ENCODE measurements at regions not wholly inside any gene's neighbourhood (a gene's known extent, or its start where the extent isn't known, plus 50 kb on each side); places are given as distances from the start of the nearest gene placed in this dataset.
"Not testable (repeated sequence)": the region's sequence is repeated elsewhere in the genome, so short reads cannot be mapped to it uniquely, and the experiment has no call there.

- DNase-seq = no peak
Measured at GRCh38 chr20:51955756-51956155, 153.4 kb upstream of the SALL4 start.

GRCh38 chr20:51953731-51954340 lies 151.5 kb upstream of the SALL4 start:
- DNase-seq = peak; percentile 15

DNA sequence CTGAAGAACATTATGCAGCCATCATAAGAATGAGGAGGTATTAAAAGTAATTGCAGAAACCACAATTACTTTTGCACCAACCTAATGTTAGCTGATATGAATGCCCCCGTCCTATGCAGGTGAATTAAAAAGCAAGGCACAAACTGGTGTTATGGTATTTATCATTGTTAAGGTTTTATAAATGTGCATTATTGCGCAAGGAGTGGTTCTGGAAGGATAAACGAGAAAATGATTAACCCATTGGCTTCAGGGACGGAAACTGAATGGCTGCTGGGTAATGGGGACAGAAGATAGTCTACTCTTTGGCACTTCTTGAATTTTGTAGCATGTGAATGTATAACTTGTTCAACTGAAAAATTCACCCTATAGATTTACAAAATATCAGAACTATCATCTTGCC lies 148.6 kb upstream of the SALL4 start:
- no peak for DNase-seq

DNA sequence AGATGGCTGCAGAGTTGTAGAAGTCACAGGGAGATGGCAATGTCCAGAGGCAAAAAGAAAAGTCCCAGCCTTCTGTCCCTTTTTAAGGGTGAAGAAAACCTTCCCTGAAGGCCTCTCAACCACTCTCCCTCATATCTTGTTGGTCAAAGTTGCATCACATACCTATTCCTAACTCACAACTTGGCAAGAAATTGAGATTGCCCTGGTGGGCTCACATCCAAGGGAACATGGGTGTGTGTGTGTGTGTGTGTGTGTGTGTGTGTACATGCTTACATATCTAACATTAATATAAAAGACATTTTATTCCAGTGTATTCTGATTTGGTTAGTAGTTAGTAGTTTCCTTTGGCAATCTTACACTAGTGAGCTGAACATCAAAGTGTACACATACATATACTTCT lies 144.3 kb upstream of the SALL4 start:
- DNase-seq = no peak

DNA sequence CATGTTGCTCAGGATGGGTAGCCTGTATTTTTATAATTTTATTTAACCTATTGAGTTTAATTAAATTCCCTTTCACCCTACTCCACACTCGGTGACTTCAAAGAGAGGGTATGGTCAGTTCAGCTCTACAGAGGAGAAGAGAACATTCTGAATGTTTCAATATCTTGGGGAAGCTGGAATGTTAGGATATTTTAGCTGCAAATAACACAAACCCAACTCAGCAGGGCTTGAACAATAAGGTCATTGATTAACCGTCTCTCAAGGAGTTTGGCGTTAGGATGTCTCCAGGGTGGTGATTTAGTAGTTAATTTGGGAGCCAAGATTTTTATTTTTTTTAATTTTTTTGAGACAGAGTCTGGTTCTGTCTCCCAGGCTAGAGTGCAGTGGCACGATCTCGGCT lies 143.6 kb upstream of the SALL4 start:
- no peak for DNase-seq

DNA sequence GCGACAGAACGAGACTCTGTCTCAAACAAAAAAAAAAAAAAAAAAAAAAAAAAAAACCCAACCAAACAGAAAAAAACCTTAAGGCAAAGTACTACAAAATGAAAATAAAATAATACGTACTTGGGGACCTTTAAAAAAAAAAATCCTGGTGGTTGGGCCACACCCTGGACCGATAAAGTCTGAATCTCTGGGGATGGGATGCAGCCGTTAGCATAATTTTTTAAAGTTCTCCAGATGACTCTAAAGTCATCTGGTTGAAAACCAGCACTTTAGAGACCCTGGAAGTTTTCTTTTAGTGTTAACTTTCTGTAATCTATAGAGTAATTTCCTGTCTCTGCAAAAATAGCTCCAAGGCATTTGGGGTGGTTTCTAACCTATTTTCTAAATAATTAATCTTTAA lies 142.9 kb upstream of the SALL4 start:
- DNase-seq = no peak

GRCh38 chr20:51943761-51944160 lies 141.4 kb upstream of the SALL4 start:
- DNase-seq = no peak

DNA sequence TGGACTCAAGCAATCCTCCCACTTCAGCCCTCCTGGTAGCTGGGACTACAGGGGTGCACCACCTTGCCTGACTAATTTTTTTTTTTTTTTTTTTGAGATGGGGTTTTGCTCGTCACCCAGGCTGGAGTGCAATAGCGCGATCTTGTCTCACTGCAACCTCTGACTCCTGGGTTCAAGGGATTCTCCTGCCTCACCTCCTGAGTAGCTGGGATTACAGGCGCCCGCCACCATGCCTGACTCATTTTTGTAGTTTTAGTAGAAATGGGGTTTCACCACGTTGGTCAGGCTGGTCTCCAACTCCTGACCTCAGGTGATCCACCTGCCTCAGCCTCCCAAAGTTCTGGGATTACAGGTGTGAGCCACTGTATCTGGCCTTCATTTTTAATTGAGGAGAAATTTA lies 141.0 kb upstream of the SALL4 start:
- not testable (repeated sequence) for DNase-seq

- no peak for DNase-seq
Measured at GRCh38 chr20:51941503-51941902, 139.2 kb upstream of the SALL4 start.

DNA sequence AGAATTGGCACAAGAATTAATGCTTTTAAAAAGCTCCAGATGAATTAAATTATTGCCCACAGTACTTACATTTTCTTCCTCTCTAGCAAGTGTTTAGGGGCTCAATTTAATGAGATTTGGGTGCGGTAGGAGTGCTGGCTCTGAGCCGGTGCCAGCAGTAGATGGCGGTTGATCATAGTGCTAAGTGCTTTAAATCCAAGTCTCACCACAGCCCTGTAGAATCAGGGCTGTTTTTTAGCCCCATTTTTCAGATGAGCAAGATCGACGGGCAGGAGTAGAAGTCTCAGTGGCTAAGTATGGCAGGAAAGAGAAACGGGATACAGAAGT lies 136.9 kb upstream of the SALL4 start:
- no peak for DNase-seq

GRCh38 chr20:51938559-51939258 lies 136.4 kb upstream of the SALL4 start:
- DNase-seq = peak; percentile 78

- no peak for DNase-seq
Measured at GRCh38 chr20:51937779-51938178, 135.5 kb upstream of the SALL4 start.

GRCh38 chr20:51936377-51936776 lies 134.1 kb upstream of the SALL4 start:
- no peak for DNase-seq

DNA sequence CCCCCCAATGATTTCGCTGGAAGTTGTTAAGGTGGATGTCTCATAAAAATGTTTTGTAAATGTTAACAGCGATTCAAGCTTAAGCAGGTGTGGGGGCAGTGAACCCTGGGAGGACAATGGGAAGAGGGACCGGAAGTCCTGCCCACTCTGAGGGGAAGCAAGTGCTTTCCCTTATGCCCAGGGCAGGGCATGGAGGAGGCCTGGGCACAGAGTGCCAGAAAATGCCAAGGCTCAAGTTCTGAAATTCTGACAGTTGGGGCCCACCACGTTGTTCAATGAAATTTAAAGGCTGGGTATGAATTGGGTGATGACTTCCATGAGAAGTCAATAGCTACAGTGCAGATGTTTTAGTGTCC lies 132.7 kb upstream of the SALL4 start:
- peak; percentile 54 for DNase-seq

DNA sequence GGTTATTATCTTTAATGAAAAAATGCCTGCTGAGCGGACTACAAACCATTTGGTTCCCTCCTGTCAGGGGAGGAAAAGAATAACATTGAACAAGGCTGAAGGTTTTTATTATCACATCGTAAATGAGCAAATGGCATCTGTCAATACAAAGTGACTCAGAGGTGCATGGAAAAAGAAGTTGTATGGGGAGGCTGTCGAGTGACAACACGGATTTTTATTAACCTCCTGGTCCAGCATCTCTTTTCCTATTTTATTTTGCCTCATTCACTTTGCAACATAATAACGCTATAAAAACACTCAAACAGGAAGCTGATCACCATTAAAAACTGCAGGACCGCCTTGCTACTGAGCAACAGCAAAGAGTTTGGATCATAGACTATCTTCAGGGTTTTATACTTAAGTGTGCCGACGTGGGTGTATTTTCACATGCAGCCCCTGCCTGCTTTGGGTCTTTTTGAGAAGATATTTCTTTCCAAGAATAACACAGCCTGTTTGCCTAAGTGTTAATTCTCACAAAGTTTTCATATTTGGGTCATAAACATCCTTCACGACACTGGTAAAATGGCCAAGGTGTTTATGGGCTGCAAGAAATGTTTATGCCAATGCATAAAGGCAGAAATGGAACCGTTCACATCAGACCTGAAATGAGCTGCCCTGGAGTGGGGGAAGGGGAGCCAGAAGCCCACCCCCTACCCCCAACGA lies 132.1 kb upstream of the SALL4 start:
- peak; percentile 80 for DNase-seq

GRCh38 chr20:51931371-51931781 lies 129.1 kb upstream of the SALL4 start:
- peak; percentile 14 for DNase-seq

- peak; percentile 85 for DNase-seq
Measured at GRCh38 chr20:51930775-51931174, 128.5 kb upstream of the SALL4 start.

DNA sequence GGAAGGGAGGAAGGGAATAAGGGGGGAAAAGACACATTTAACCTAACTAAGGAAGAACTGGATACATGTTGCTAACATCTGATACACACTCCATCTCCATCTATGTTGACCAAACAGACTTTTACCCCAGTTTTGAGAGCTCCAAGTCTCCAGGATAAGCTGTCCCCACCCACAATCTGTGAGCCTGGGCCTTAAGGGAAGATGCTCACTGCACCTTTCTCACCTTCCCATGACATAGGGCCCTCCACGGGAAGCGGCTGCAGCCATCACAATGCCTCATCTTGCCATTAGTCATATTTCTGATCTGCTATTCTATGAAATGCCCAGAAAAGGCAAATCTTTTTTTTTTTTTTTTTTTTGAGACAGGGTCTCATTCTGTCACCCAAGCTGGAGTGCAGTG lies 126.6 kb upstream of the SALL4 start:
- no peak for DNase-seq

DNA sequence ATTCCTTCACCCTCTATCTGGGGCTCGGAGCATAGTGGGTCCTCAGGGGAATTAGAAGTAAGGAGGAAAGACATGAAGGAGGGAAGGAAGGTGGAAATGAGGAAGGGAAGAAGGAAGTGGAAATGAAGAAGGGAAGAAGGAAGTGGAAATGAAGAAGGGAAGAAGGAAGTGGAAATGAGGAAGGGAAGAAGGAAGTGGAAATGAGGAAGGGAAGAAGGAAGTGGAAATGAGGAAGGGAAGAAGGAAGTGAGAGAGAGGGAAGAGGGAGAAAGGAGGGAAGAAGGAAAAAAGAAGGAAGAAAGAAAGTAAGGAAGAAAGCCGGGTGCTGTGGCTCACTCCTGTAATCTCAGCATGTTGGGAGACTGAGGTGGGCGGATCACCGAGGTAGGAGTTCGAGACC lies 125.6 kb upstream of the SALL4 start:
- DNase-seq = not testable (repeated sequence)

DNA sequence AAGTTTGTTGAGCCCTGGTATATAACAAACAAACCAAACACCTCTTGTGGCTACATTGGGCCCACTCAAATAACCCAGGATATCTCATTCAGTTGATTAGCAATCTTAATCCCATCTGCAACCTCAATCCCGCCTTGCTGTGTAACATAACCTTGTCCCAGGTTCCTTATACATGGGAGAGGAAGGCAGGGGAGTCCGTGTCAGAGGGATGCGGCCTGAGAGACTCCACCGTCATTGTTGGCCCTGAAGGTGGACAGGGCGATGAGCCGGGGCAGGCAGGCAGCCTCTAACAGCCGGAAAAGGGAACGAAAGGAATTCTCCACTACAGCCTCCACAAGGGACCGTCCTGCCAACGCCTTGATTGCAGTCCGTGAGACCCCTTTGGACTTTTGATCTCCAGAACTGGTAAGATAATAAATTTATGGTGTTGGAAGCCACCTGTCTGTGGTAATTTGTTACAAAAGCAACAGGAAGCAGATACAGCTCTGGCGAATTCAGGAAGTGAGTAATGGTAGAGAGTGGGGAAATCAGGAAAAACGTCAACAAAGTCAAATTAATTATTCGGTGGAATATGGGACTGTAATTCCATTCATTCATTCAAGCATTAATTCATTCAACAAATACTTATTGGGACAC lies 124.5 kb upstream of the SALL4 start:
- DNase-seq = no peak

- no peak for DNase-seq
Measured at GRCh38 chr20:51924509-51924908, 122.2 kb upstream of the SALL4 start.

- no peak for DNase-seq
Measured at GRCh38 chr20:51923633-51924032, 121.3 kb upstream of the SALL4 start.

DNA sequence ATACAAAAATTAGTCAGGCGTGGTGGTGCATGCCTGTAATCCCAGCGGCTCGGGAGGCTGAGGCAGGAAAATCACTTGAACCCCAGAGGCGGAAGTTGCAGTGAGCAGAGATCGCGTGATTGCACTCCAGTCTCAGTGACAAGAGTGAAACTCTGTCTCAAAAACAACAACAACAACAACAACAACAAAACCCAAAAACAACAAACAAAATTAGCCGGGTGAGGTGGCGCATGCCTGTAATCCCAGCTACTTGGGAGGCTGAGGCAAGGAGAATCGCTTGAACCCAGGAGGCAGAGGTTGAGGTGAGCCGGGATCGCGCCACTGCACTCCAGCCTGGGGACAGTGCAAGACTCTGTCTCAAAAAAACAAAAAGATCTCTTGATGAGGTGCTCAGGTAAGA lies 120.5 kb upstream of the SALL4 start:
- not testable (repeated sequence) for DNase-seq

GRCh38 chr20:51918561-51918960 lies 116.2 kb upstream of the SALL4 start:
- DNase-seq = no peak
